GM18498 (cell line): ENCODE measurements at regions not wholly inside any gene's neighbourhood (a gene's known extent, or its start where the extent isn't known, plus 50 kb on each side); places are given as distances from the start of the nearest gene placed in this dataset.

Experiments used
- ATAC-seq: cut with Tn5 transposase; IDR thresholded peaks from one replicate; pipeline ENCODE4 v1.9.1; 2021; ENCODE audit warnings: mild to moderate bottlenecking, moderate library complexity; ENCODE audit not compliant: unreplicated experiment

DNA sequence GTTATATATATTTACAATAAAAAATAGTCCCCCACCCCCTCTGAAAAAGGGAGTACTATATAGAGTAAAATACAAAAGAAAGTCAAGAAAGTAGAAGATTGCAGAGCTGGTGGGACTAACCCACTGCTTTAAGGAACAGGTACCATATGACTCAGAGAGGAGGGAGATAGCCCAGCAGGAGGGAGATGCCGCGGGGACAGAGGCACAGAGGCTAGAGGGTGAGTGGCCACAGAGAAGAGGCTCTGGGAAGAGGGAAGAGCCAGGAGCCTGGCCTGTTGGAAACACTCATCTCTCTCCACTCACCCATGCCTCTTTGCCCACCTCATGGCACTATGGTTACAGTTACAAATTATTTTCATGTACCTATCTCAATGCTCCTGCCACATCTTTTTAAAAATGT lies 53.6 kb upstream of the LYVE1 start:
- ATAC-seq: no peak

DNA sequence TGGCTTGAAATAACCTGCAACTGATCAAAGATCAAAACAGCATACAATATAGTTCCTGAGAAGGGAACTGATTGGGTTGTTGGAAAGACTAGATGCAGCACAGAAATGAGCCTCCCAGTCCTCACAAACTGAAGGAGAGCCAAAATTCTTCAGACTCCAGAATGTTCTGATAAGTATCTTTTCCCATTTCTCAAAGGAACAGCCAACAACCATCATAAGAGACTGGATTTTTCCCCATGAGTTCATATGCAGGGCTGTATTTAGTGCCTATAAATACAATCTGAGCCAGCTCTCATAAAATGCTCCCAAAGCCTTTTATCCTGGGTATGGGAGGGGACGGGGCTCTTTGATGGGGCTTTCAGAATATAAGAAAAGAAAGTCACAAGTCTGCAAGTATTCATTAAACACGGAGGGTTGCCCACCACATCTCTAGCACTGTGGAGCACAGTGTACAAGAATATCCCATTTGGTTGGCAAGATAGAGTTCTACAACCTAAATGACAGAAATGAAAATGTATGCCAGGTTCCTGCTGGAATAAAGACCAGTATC lies 50.7 kb upstream of the LYVE1 start:
- no peak for ATAC-seq

DNA sequence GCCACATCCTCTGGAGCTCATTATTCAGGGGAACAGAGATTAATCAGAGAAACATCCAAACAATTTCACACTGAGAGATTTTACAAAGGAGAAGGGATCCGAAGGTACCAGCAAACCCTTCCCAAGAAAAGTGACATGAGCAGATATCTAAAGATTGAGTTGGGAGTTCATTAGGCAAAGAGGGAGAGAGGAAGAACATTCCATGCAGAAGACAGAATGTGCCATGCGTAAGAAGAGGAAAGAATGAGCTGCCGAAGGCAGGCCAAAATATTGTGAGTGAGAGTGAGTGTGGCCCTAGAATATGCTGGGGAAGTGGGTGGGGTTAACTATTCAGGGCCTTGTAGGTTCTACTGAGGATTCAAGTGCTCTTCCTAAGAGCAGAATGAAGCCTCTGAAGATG lies 50.0 kb upstream of the LYVE1 start:
- ATAC-seq: no peak
